ENCODE measurements at regions not wholly inside any gene's neighbourhood (a gene's known extent, or its start where the extent isn't known, plus 50 kb on each side); places are given as distances from the start of the nearest gene placed in this dataset.
"Not testable (repeated sequence)": the region's sequence is repeated elsewhere in the genome, so short reads cannot be mapped to it uniquely, and the experiment has no call there.

GRCh38 chrX:107325467-107325866 lies 119.1 kb downstream of the DNAAF6 start:
- H3K27me3 ChIP-seq (ENCODE audit: low read depth), result peaks cover 18% of the 10 kb centered on the region
- no peak for DNase-seq
- H3K4me1 ChIP-seq, result no peaks in the 10 kb centered on the region
- no peak overlapping the region for H3K27ac ChIP-seq (replicated peaks)
- no peak overlapping the region for H3K4me3 ChIP-seq
- no peak for TF ChIP-seq CTCF (IDR thresholded peaks at IDR 0.05; ENCODE audit: borderline replicate concordance)
- H3K9me3 ChIP-seq (replicated peaks), result no peaks in the 10 kb centered on the region
- intact Hi-C loops (cut with micrococcal nuclease), result no loop called here
- H3K36me3 ChIP-seq, result no peaks in the 10 kb centered on the region

DNA sequence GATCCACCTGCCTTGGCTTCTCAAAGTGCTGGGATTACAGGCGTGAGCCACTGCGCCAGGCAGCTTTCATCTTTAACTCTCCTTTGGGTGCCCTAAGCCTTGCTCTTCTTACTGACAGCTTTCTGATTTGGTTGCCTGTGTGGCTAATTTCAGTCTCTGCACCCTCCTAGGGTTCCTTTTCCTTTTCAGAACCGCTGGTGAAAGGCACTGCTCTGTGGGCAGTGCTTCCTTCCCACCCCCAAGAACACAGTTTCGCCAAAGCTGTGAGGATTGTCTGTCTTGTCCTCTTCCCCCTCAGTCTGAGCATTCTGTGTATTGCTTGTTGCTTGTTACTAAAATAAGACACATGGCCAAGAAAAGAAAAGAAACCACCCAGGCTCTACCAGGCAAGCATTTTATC lies 101.4 kb upstream of the FRMPD3 start:
- intact Hi-C loops (cut with micrococcal nuclease), result no loop called here
- H3K4me3 ChIP-seq, result no peak overlapping the region

GRCh38 chrX:107348990-107349389 lies 100.5 kb upstream of the FRMPD3 start:
- Histone ChIP-seq H3K4me1 (no peaks in the 10 kb centered on the region), H3K36me3 (no peaks in the 10 kb centered on the region), H3K27ac (replicated peaks) (no peak overlapping the region), H3K27me3 (ENCODE audit: low read depth) (no peaks in the 10 kb centered on the region), H3K4me3 (no peak overlapping the region), H3K9me3 (replicated peaks) (no peaks in the 10 kb centered on the region)
- DNase-seq, result no peak
- intact Hi-C loops (cut with micrococcal nuclease), result no loop called here
- TF ChIP-seq CTCF (IDR thresholded peaks at IDR 0.05; ENCODE audit: borderline replicate concordance), result no peak

More for the DNA sequence above, 101.4 kb upstream of the FRMPD3 start:
- no peaks in the 10 kb centered on the region for H3K4me1 ChIP-seq
- H3K27ac ChIP-seq (replicated peaks), result no peak overlapping the region
- TF ChIP-seq CTCF (IDR thresholded peaks at IDR 0.05; ENCODE audit: borderline replicate concordance), result no peak
- DNase-seq, result no peak
- H3K36me3 ChIP-seq, result no peaks in the 10 kb centered on the region
- H3K9me3 ChIP-seq (replicated peaks), result no peaks in the 10 kb centered on the region
- H3K27me3 ChIP-seq (ENCODE audit: low read depth), result no peaks in the 10 kb centered on the region

- Histone ChIP-seq H3K36me3 (no peaks in the 10 kb centered on the region), H3K27ac (replicated peaks) (no peak overlapping the region), H3K4me1 (no peaks in the 10 kb centered on the region), H3K27me3 (ENCODE audit: low read depth) (no peaks in the 10 kb centered on the region), H3K4me3 (no peak overlapping the region), H3K9me3 (replicated peaks) (no peaks in the 10 kb centered on the region)
- intact Hi-C loops (cut with micrococcal nuclease), result no loop called here
- DNase-seq, result no peak
- TF ChIP-seq CTCF (IDR thresholded peaks at IDR 0.05; ENCODE audit: borderline replicate concordance), result no peak
Observed at GRCh38 chrX:107355533-107355932, 93.9 kb upstream of the FRMPD3 start.

- intact Hi-C loops (cut with micrococcal nuclease), result no loop called here
- no peaks in the 10 kb centered on the region for H3K9me3 ChIP-seq (replicated peaks)
- no peaks in the 10 kb centered on the region for H3K36me3 ChIP-seq
- H3K4me3 ChIP-seq, result no peak overlapping the region
- H3K27ac ChIP-seq (replicated peaks), result no peak overlapping the region
- H3K4me1 ChIP-seq, result no peaks in the 10 kb centered on the region
- no peak for DNase-seq
- no peak for TF ChIP-seq CTCF (IDR thresholded peaks at IDR 0.05; ENCODE audit: borderline replicate concordance)
- H3K27me3 ChIP-seq (ENCODE audit: low read depth), result no peaks in the 10 kb centered on the region
Observed at GRCh38 chrX:107360788-107361360, 88.6 kb upstream of the FRMPD3 start.

- H3K27ac ChIP-seq (replicated peaks); H3K36me3 ChIP-seq; H3K27me3 ChIP-seq (ENCODE audit: low read depth); DNase-seq; H3K4me3 ChIP-seq; intact Hi-C loops (cut with micrococcal nuclease); H3K9me3 ChIP-seq (replicated peaks); H3K4me1 ChIP-seq: not testable (repeated sequence)
Observed at GRCh38 chrX:107370185-107370584, 79.3 kb upstream of the FRMPD3 start.
